ENCODE measurements at regions not wholly inside any gene's neighbourhood (a gene's known extent, or its start where the extent isn't known, plus 50 kb on each side); places are given as distances from the start of the nearest gene placed in this dataset.

DNA sequence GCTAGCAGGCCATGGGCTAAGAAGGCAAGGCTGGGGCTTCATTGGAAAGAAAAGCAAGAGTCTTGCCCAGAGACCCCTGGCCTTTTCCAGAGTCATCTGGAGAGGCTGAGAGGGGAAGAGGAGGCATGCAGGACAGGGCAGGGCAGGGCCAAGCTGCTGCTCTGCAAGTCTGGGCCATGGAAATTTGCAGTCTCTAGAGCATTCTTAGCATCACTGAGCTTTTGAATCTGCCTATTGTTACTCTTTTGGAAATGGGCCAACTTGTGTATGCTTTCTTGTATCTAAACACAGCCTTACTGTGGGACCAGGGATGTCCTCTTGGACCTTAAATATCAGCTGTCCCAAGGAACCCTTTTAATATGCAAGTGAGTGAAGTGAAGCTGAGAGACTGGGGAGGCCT lies 560.5 kb downstream of the MID1IP1 start:
- no peaks in the 10 kb centered on the region for H3K36me3 Mint-ChIP-seq (ENCODE audit: insufficient read depth)
- peaks cover 16% of the 10 kb centered on the region for H3K9me3 Mint-ChIP-seq (ENCODE audit: low read depth)
- DNase-seq (ENCODE audit: low spot score, unreplicated experiment): no peak
- H3K27me3 Mint-ChIP-seq: peaks cover 3% of the 10 kb centered on the region
- H3K27ac Mint-ChIP-seq: no peak overlapping the region
- no peak overlapping the region for H3K4me3 Mint-ChIP-seq (ENCODE audit: low read depth)
- TF ChIP-seq CTCF (IDR thresholded peaks at IDR 0.05; ENCODE audit: unreplicated experiment): no peak
- peaks cover 5% of the 10 kb centered on the region for H3K4me1 Mint-ChIP-seq (ENCODE audit: low read depth)

- Mint-ChIP-seq H3K27me3 (no peaks in the 10 kb centered on the region), H3K36me3 (ENCODE audit: insufficient read depth) (no peaks in the 10 kb centered on the region), H3K4me1 (ENCODE audit: low read depth) (peaks cover 6% of the 10 kb centered on the region), H3K27ac (no peak overlapping the region), H3K4me3 (ENCODE audit: low read depth) (no peak overlapping the region), H3K9me3 (ENCODE audit: low read depth) (peaks cover 28% of the 10 kb centered on the region)
- DNase-seq (ENCODE audit: low spot score, unreplicated experiment): no peak
- no peak for TF ChIP-seq CTCF (IDR thresholded peaks at IDR 0.05; ENCODE audit: unreplicated experiment)
Observed at GRCh38 chrX:39367416-39367815, 566.2 kb downstream of the MID1IP1 start.

DNA sequence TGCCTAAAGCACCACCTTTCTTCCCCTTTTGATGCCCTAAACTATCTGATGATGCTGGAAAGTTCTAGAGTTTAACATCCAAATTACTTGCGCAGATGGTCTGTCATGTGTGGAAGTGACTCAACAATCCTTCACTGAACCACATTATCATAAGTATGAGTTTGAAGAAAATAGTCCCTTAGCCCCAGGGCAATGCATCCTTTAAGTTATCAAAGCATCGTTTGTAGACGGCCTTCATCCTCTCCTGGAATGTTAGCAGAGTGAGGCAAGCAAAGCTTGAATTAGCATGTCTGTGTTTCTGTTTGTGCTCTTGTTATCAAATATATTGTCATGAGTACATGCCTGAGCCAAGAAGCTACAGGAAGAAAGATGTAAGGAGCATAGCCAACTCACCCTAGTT lies 570.9 kb downstream of the MID1IP1 start:
- no peak for TF ChIP-seq CTCF (IDR thresholded peaks at IDR 0.05; ENCODE audit: unreplicated experiment)
- H3K4me1 Mint-ChIP-seq (ENCODE audit: low read depth): peaks cover 3% of the 10 kb centered on the region
- no peak overlapping the region for H3K4me3 Mint-ChIP-seq (ENCODE audit: low read depth)
- no peaks in the 10 kb centered on the region for H3K27me3 Mint-ChIP-seq
- no peak for DNase-seq (ENCODE audit: low spot score, unreplicated experiment)
- H3K36me3 Mint-ChIP-seq (ENCODE audit: insufficient read depth): no peaks in the 10 kb centered on the region
- no peak overlapping the region for H3K27ac Mint-ChIP-seq
- H3K9me3 Mint-ChIP-seq (ENCODE audit: low read depth): peaks cover 17% of the 10 kb centered on the region

DNA sequence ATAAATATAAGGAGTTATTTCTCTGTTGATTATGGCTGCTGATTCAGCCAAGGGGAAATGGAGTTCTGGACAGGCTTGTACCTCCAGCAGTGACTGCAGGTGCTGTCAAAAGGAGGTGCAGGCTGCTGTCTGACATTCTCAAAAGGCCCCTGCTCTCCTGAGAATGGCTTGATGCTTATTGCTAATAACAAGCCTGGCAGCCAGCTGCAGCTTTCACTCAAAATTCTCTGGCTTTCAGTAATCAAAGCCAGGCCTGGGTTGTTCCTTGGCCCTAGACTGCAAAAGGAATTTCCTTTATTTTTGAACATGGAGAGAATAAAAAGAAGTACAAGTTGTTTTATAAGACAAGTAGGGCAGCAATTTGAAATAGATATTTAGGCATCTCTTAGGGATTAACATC lies 575.9 kb downstream of the MID1IP1 start:
- H3K27ac Mint-ChIP-seq: no peak overlapping the region
- no peak overlapping the region for H3K4me3 Mint-ChIP-seq (ENCODE audit: low read depth)

DNA sequence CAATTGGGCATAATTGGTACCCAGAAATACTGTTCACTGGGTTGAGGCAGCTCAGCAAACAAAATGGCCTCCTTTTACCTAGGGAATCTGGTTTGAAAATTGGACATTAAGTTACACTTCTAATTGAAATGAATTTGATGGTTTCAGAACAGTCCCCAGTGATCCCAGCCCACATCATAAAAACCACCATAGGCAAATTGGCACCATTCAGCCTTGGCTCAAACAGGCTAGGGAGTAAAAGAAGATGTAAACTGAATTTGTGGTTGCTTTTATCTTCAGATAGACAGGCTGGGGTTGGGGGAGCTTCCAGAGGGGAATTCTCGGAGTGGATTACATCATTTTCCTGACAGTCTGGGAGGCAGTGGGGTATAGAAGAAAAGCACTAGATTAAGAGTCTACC lies 576.5 kb downstream of the MID1IP1 start:
- no peaks in the 10 kb centered on the region for H3K27me3 Mint-ChIP-seq
- H3K4me1 Mint-ChIP-seq (ENCODE audit: low read depth): no peaks in the 10 kb centered on the region
- peaks cover 16% of the 10 kb centered on the region for H3K9me3 Mint-ChIP-seq (ENCODE audit: low read depth)

More for the DNA sequence above, 575.9 kb downstream of the MID1IP1 start:
- Mint-ChIP-seq H3K27me3 (no peaks in the 10 kb centered on the region), H3K9me3 (ENCODE audit: low read depth) (peaks cover 17% of the 10 kb centered on the region), H3K4me1 (ENCODE audit: low read depth) (no peaks in the 10 kb centered on the region), H3K36me3 (ENCODE audit: insufficient read depth) (no peaks in the 10 kb centered on the region)
- no peak for TF ChIP-seq CTCF (IDR thresholded peaks at IDR 0.05; ENCODE audit: unreplicated experiment)
- DNase-seq (ENCODE audit: low spot score, unreplicated experiment): no peak

More for the DNA sequence above, 576.5 kb downstream of the MID1IP1 start:
- Mint-ChIP-seq H3K27ac (no peak overlapping the region), H3K36me3 (ENCODE audit: insufficient read depth) (no peaks in the 10 kb centered on the region), H3K4me3 (ENCODE audit: low read depth) (no peak overlapping the region)
- no peak for TF ChIP-seq CTCF (IDR thresholded peaks at IDR 0.05; ENCODE audit: unreplicated experiment)
- no peak for DNase-seq (ENCODE audit: low spot score, unreplicated experiment)
